ENCODE measurements at regions not wholly inside any gene's neighbourhood (a gene's known extent, or its start where the extent isn't known, plus 50 kb on each side); places are given as distances from the start of the nearest gene placed in this dataset.
A peak's percentile ranks its signal among the peaks of the same experiment; 100 is the strongest.

DNA sequence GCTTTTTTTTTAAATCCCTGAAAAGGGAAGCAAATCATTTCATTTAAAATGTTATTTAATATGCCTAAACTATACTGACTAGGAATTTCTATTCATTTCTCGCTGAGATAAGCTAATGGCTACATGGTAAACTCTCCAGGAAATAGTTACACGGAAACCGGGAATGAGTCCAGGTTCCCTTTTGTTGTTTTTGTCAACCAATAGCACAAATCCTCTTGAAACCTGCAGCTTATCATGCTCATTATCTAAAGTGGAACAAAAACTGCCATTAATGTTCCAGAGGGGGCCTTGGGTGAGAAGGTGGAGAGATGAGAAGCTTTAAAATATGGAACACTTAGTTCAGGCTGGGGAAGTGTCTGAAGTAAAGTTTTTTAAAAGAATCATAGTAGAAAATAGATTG lies 113.5 kb upstream of the ALCAM start:
- Histone ChIP-seq H4K20me1 (ENCODE audit: control insufficient read depth, insufficient read depth, insufficient read length) (no peaks in the 10 kb centered on the region), H3K23ac (ENCODE audit: insufficient read length, low read depth, low read length) (no peak overlapping the region), H3K18ac (ENCODE audit: insufficient read length, low read depth, low read length) (no peak overlapping the region), H2BK12ac (ENCODE audit: insufficient read length, low read depth, low read length) (no peak overlapping the region), H3K4me1 (ENCODE audit: insufficient read depth, low read length) (no peaks in the 10 kb centered on the region; the same call in 1 of the 2 replicates), H2BK120ac (ENCODE audit: low read depth, low read length, poor library complexity, severe bottlenecking) (no peak overlapping the region), H2BK5ac (ENCODE audit: insufficient read length, low read length) (no peak overlapping the region), H4K91ac (ENCODE audit: insufficient read length, low read depth, low read length) (no peak overlapping the region), H3K4me2 (ENCODE audit: insufficient read depth, insufficient read length, low read length) (no peak overlapping the region), H3K23me2 (ENCODE audit: insufficient read length, low read depth, low read length, poor library complexity, severe bottlenecking) (no peaks in the 10 kb centered on the region), H3K79me1 (ENCODE audit: insufficient read depth, low read depth, low read length, poor library complexity, severe bottlenecking) (no peaks in the 10 kb centered on the region), H2BK20ac (ENCODE audit: low read depth, low read length, poor library complexity, severe bottlenecking) (no peak overlapping the region), H3K27ac (ENCODE audit: insufficient read length, low read depth, low read length) (no peak overlapping the region), H3K14ac (ENCODE audit: insufficient read depth, low read length) (no peak overlapping the region), H3K79me2 (ENCODE audit: insufficient read depth, low read length) (no peaks in the 10 kb centered on the region), H2AFZ (ENCODE audit: low read length) (no peak overlapping the region), H3T11ph (ENCODE audit: low read length) (no peak overlapping the region), H2AK5ac (ENCODE audit: insufficient read length, low read length) (no peak overlapping the region), H2BK15ac (ENCODE audit: low read depth, low read length) (no peak overlapping the region), H3K9ac (ENCODE audit: extremely low read depth, insufficient read length, low read length) (no peak overlapping the region), H3K56ac (ENCODE audit: insufficient read length, low read depth, low read length) (no peak overlapping the region), H4K8ac (replicated peaks; ENCODE audit: insufficient read length, low read depth, low read length) (no peak overlapping the region), H3K9me3 (ENCODE audit: control insufficient read depth, low read depth, low read length) (no peaks in the 10 kb centered on the region), H4K5ac (ENCODE audit: insufficient read length, low read depth, low read length) (no peak overlapping the region), H3K4ac (ENCODE audit: low read depth, low read length) (no peak overlapping the region), H3K27me3 (ENCODE audit: insufficient read depth, low read length) (no peaks in the 10 kb centered on the region)
- H3K27me3 Mint-ChIP-seq (ENCODE audit: low read depth), result no peaks in the 10 kb centered on the region
- H3K4me1 Mint-ChIP-seq, result peaks cover 31 to 36% of the 10 kb centered on the region in 2 experiments
- H3K36me3 Mint-ChIP-seq (ENCODE audit: insufficient read depth in 1 of 3, low read depth in 3 of 3), result peaks cover 8 to 28% (median 10%) of the 10 kb centered on the region in 3 experiments
- TF ChIP-seq, protein P1, sequence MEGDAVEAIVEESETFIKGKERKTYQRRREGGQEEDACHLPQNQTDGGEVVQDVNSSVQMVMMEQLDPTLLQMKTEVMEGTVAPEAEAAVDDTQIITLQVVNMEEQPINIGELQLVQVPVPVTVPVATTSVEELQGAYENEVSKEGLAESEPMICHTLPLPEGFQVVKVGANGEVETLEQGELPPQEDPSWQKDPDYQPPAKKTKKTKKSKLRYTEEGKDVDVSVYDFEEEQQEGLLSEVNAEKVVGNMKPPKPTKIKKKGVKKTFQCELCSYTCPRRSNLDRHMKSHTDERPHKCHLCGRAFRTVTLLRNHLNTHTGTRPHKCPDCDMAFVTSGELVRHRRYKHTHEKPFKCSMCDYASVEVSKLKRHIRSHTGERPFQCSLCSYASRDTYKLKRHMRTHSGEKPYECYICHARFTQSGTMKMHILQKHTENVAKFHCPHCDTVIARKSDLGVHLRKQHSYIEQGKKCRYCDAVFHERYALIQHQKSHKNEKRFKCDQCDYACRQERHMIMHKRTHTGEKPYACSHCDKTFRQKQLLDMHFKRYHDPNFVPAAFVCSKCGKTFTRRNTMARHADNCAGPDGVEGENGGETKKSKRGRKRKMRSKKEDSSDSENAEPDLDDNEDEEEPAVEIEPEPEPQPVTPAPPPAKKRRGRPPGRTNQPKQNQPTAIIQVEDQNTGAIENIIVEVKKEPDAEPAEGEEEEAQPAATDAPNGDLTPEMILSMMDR (conservative IDR thresholded peaks at IDR 0.05), result no peak
- H3K27ac Mint-ChIP-seq, result peak overlapping the region in 1 of 3 experiments; percentile 81; a peak in 2 of 7 replicates
- no peak overlapping the region for H3K4me3 Mint-ChIP-seq
- H3K9me3 Mint-ChIP-seq, result peaks cover 13 to 20% of the 10 kb centered on the region in 2 experiments; a peak in 4 of 5 replicates
- WGBS (ENCODE audit: extremely low coverage, insufficient read length, low lambda C conversion rate), result no CpG with 5 or more reads among the region's 3 CpGs
- no peak for DNase-seq
